ENCODE measurements at regions not wholly inside any gene's neighbourhood (a gene's known extent, or its start where the extent isn't known, plus 50 kb on each side); places are given as distances from the start of the nearest gene placed in this dataset.

DNA sequence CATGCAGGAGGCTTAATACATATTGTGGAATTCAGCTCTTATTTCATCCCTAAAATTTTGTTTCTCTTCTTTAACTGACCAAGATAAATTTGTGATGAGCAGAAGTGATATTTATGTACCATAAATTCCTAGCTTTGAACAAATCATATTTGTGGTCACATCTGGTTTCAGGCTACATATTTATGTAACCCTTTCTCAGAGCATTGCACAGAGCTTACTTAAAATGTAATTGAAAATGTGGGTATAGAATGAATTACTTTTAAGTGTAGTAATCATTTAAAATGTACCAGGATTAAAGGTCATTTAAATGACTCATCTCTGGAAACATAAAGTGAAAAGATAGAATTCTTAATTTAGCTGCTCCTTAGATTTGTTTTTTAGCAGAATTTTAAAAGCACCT, 129.9 kb upstream of the FRMD6 start:
- no peak for TF ChIP-seq POLR2A (IDR thresholded peaks at IDR 0.05; ENCODE audit: low read depth, low read length)
- TF ChIP-seq POLR2AphosphoS5 (IDR thresholded peaks at IDR 0.05; ENCODE audit: low read depth, low read length) = no peak
- no peak for TF ChIP-seq POU2F2 (IDR thresholded peaks at IDR 0.05; ENCODE audit: low read depth, low read length)
- no peak for TF ChIP-seq TAF1 (IDR thresholded peaks at IDR 0.05; ENCODE audit: low read depth, low read length)
- TF ChIP-seq SPI1 (IDR thresholded peaks at IDR 0.05; ENCODE audit: low read depth, low read length) = no peak
- no peak for TF ChIP-seq PAX5 (IDR thresholded peaks at IDR 0.05; ENCODE audit: insufficient read depth, low read length, severe bottlenecking)

Data from GM12891 (cell line).